Neural progenitor cell (in vitro differentiated cells): ENCODE measurements at regions not wholly inside any gene's neighbourhood (a gene's known extent, or its start where the extent isn't known, plus 50 kb on each side); places are given as distances from the start of the nearest gene placed in this dataset.

Experiments used
- DNase-seq: peaks from one replicate; pipeline ENCODE4 v3.0.0-alpha.2; 2016; ENCODE audit warnings: low spot score
- H2AFZ ChIP-seq: fragments of 200-600 bp; sonication (generic); replicated peaks from 2 replicates; pipeline ENCODE4 v1.6.1; 2016; ENCODE audit warnings: antibody characterized with exemption
- H3F3A ChIP-seq: fragments of 200-600 bp; sonication (generic); 2 replicates; pipeline ENCODE4 v1.6.1; 2016; ENCODE audit warnings: antibody characterized with exemption, low read depth
- H3K27ac ChIP-seq: fragments of 200-600 bp; sonication (generic); 2 replicates; pipeline ENCODE4 v1.5.1; 2016; ENCODE audit warnings: mild to moderate bottlenecking
- H3K27me3 ChIP-seq: fragments of 200-600 bp; sonication (generic); 2 replicates; pipeline ENCODE4 v1.6.1; 2016; ENCODE audit warnings: mild to moderate bottlenecking, moderate library complexity
- H3K36me3 ChIP-seq: fragments of 200-600 bp; sonication (generic); 2 replicates; pipeline ENCODE4 v1.5.1; 2016
- H3K4me1 ChIP-seq: fragments of 200-600 bp; sonication (generic); 2 replicates; pipeline ENCODE4 v1.6.1; 2016; ENCODE audit warnings: mixed run types
- H3K4me2 ChIP-seq: fragments of 200-600 bp; sonication (generic); 2 replicates; pipeline ENCODE4 v1.6.1; 2016
- H3K4me3 ChIP-seq: fragments of 200-600 bp; sonication (generic); 2 replicates; pipeline ENCODE4 v1.5.1; 2016
- H3K79me2 ChIP-seq: fragments of 200-600 bp; sonication (generic); 2 replicates; pipeline ENCODE4 v1.6.1; 2016; ENCODE audit warnings: low read depth
- H3K9ac ChIP-seq: fragments of 200-600 bp; sonication (generic); 2 replicates; pipeline ENCODE4 v1.6.1; 2016
- H3K9me3 ChIP-seq: fragments of 200-600 bp; sonication (generic); 2 replicates; pipeline ENCODE4 v1.5.1; 2016; ENCODE audit warnings: low read depth
- H4K20me1 ChIP-seq: fragments of 200-600 bp; sonication (generic); 2 replicates; pipeline ENCODE4 v1.6.1; 2016; ENCODE audit warnings: low read depth
- H3K27ac Mint-ChIP-seq: 3 replicates; pipeline ENCODE4 v1.8.0; 2021; ENCODE audit warnings: mixed read lengths
- H3K27me3 Mint-ChIP-seq: 2 replicates; pipeline ENCODE4 v1.8.0; 2022; ENCODE audit warnings: low read depth, mild to moderate bottlenecking, inconsistent platforms, moderate library complexity, mixed read lengths; ENCODE audit not compliant: insufficient read depth
- H3K36me3 Mint-ChIP-seq: 3 replicates; pipeline ENCODE4 v1.8.0; 2021; ENCODE audit warnings: mixed read lengths
- H3K4me1 Mint-ChIP-seq: 3 replicates; pipeline ENCODE4 v1.8.0; 2021; ENCODE audit warnings: mixed read lengths
- H3K4me3 Mint-ChIP-seq: 3 replicates; pipeline ENCODE4 v1.8.0; 2021; ENCODE audit warnings: mild to moderate bottlenecking, moderate library complexity, mixed read lengths
- H3K9me3 Mint-ChIP-seq: 3 replicates; pipeline ENCODE4 v1.8.0; 2020; ENCODE audit warnings: mixed read lengths
- CTCF ChIP-seq: fragments of 200-600 bp; sonication (generic); IDR thresholded peaks from 2 replicates; pipeline ENCODE4 v1.5.1; 2017; ENCODE audit warnings: antibody characterized with exemption, mild to moderate bottlenecking
- EZH2 ChIP-seq: fragments of 200-600 bp; sonication (generic); IDR thresholded peaks from 2 replicates; pipeline ENCODE4 v1.6.1; 2017; ENCODE audit warnings: antibody characterized with exemption, mild to moderate bottlenecking, moderate library complexity
- EZH2phosphoT487 ChIP-seq: fragments of 200-600 bp; sonication (generic); IDR thresholded peaks from 2 replicates; pipeline ENCODE4 v1.6.1; 2017; ENCODE audit warnings: antibody characterized with exemption

- Histone ChIP-seq H3K9me3 (no peaks in the 10 kb centered on the region), H3K79me2 (no peaks in the 10 kb centered on the region), H3K27me3 (no peaks in the 10 kb centered on the region), H3K4me3 (no peak overlapping the region), H3K4me1 (peaks cover 15% of the 10 kb centered on the region), H3K27ac (no peak overlapping the region), H4K20me1 (no peaks in the 10 kb centered on the region), H3K4me2 (no peak overlapping the region), H3F3A (no peaks in the 10 kb centered on the region), H2AFZ (peak overlapping the region; percentile 83), H3K9ac (no peak overlapping the region), H3K36me3 (no peaks in the 10 kb centered on the region)
- Mint-ChIP-seq H3K36me3 (no peaks in the 10 kb centered on the region), H3K4me3 (no peak overlapping the region), H3K27me3 (no peaks in the 10 kb centered on the region), H3K4me1 (peaks cover 18% of the 10 kb centered on the region), H3K27ac (no peak overlapping the region), H3K9me3 (no peaks in the 10 kb centered on the region)
- no peak for DNase-seq
- TF ChIP-seq EZH2 = no peak
- no peak for TF ChIP-seq EZH2phosphoT487
- no peak for TF ChIP-seq CTCF
Measured at GRCh38 chr5:104612005-104612404, 1049.4 kb upstream of the NUDT12 start.

- H2AFZ ChIP-seq = peak overlapping the region; percentile 83
Measured at GRCh38 chr5:104611135-104611767, 1048.7 kb upstream of the NUDT12 start.

GRCh38 chr5:104606258-104606829, 1043.8 kb upstream of the NUDT12 start:
- H3K9ac ChIP-seq = no peak overlapping the region
- no peak overlapping the region for H3K4me2 ChIP-seq
- H3K4me3 Mint-ChIP-seq = peak overlapping the region; percentile 46
- H3K4me1 Mint-ChIP-seq = peaks cover 29% of the 10 kb centered on the region
- no peaks in the 10 kb centered on the region for H3K27me3 ChIP-seq
- H3K27me3 Mint-ChIP-seq = no peaks in the 10 kb centered on the region
- H3K27ac ChIP-seq = no peak overlapping the region
- no peak overlapping the region for H3K4me3 ChIP-seq
- peak overlapping the region; percentile 58 for H3K27ac Mint-ChIP-seq
- no peaks in the 10 kb centered on the region for H3K79me2 ChIP-seq
- H2AFZ ChIP-seq = no peak overlapping the region
- no peaks in the 10 kb centered on the region for H3K36me3 ChIP-seq
- H4K20me1 ChIP-seq = no peaks in the 10 kb centered on the region
- peaks cover 15% of the 10 kb centered on the region for H3K9me3 Mint-ChIP-seq
- H3F3A ChIP-seq = no peaks in the 10 kb centered on the region
- no peaks in the 10 kb centered on the region for H3K36me3 Mint-ChIP-seq
- H3K9me3 ChIP-seq = no peaks in the 10 kb centered on the region
- peaks cover 8% of the 10 kb centered on the region for H3K4me1 ChIP-seq
- no peak for DNase-seq
- no peak for TF ChIP-seq EZH2phosphoT487
- TF ChIP-seq CTCF = no peak
- no peak for TF ChIP-seq EZH2

More at GRCh38 chr5:104611135-104611767, 1048.7 kb upstream of the NUDT12 start:
- H3K4me2 ChIP-seq = peak overlapping the region; percentile 43
- Mint-ChIP-seq H3K27me3 (no peaks in the 10 kb centered on the region), H3K9me3 (no peaks in the 10 kb centered on the region), H3K4me3 (no peak overlapping the region), H3K27ac (no peak overlapping the region), H3K4me1 (peaks cover 23% of the 10 kb centered on the region), H3K36me3 (no peaks in the 10 kb centered on the region)
- no peak for TF ChIP-seq CTCF
- no peak for TF ChIP-seq EZH2phosphoT487
- no peak for TF ChIP-seq EZH2
- no peaks in the 10 kb centered on the region for H3K9me3 ChIP-seq
- H3K79me2 ChIP-seq = no peaks in the 10 kb centered on the region
- no peak overlapping the region for H3K4me3 ChIP-seq
- peaks cover 15% of the 10 kb centered on the region for H3K4me1 ChIP-seq
- H3K36me3 ChIP-seq = no peaks in the 10 kb centered on the region
- DNase-seq = peak; percentile 74
- H3K9ac ChIP-seq = no peak overlapping the region
- peak overlapping the region; percentile 70 for H3K27ac ChIP-seq
- no peaks in the 10 kb centered on the region for H4K20me1 ChIP-seq
- H3K27me3 ChIP-seq = no peaks in the 10 kb centered on the region
- H3F3A ChIP-seq = no peaks in the 10 kb centered on the region
